Liver (tissue), 8 donors: ENCODE measurements at regions not wholly inside any gene's neighbourhood (a gene's known extent, or its start where the extent isn't known, plus 50 kb on each side); places are given as distances from the start of the nearest gene placed in this dataset.

Experiments
- DNase-seq: peaks from one replicate; pipeline ENCODE4 v3.0.0-alpha.2; 2017; ENCODE audit warnings: low spot score
- H3K27ac ChIP-seq, 2 donors: one replicate each; pipeline ENCODE4 v1.7.0; 2013; ENCODE audit warnings: inconsistent platforms in 2 of 2, low read length in 2 of 2, control low read depth in 1 of 2, low read depth in 1 of 2, mild to moderate bottlenecking in 1 of 2
- H3K27me3 ChIP-seq, 4 donors: one replicate each; pipeline versions ENCODE4 v1.6.1 to v1.7.0; 2013; ENCODE audit warnings: low read length in 3 of 4, inconsistent platforms in 1 of 4, mild to moderate bottlenecking in 1 of 4, moderate library complexity in 1 of 4; ENCODE audit not compliant: control insufficient read depth in 4 of 4, insufficient read depth in 4 of 4
- H3K36me3 ChIP-seq, 4 donors: one replicate each; pipeline versions ENCODE4 v1.6.1 to v1.7.0; 2013; ENCODE audit warnings: low read length in 3 of 4, mild to moderate bottlenecking in 3 of 4, low read depth in 1 of 4, moderate library complexity in 1 of 4; ENCODE audit not compliant: control insufficient read depth in 4 of 4, insufficient read depth in 3 of 4
- H3K4me1 ChIP-seq, 4 donors: one replicate each; pipeline versions ENCODE4 v1.6.1 to v1.7.0; 2013; ENCODE audit warnings: low read length in 3 of 4, mild to moderate bottlenecking in 3 of 4, moderate library complexity in 1 of 4; ENCODE audit not compliant: control insufficient read depth in 4 of 4, insufficient read depth in 4 of 4
- H3K4me3 ChIP-seq, 3 donors: one replicate each; pipeline versions ENCODE4 v1.6.1 to v1.7.0; 2013; ENCODE audit warnings: low read length in 3 of 3, control low read depth in 1 of 3, low read depth in 1 of 3, mild to moderate bottlenecking in 1 of 3
- H3K9ac ChIP-seq, 2 donors: one replicate each; pipeline ENCODE4 v1.7.0; 2013; ENCODE audit warnings: low read length in 2 of 2, mild to moderate bottlenecking in 2 of 2, moderate library complexity in 2 of 2, control low read depth in 1 of 2, low read depth in 1 of 2
- H3K9me3 ChIP-seq, 4 donors: one replicate each; pipeline versions ENCODE4 v1.6.1 to v1.7.0; 2013; ENCODE audit warnings: low read length in 3 of 4; ENCODE audit not compliant: control insufficient read depth in 4 of 4
- EGR1 ChIP-seq, 2 donors: IDR thresholded peaks; 2 replicates each; pipeline ENCODE4 v1.6.1; 2016 to 2018; ENCODE audit warnings: antibody characterized with exemption in 2 of 2, low read depth in 2 of 2
- FOXA1 ChIP-seq: IDR thresholded peaks from 2 replicates; pipeline ENCODE4 v1.6.1; 2016; ENCODE audit warnings: antibody characterized with exemption
- FOXA2 ChIP-seq: IDR thresholded peaks from 2 replicates; pipeline ENCODE4 v1.6.1; 2016; ENCODE audit warnings: antibody characterized with exemption
- GABPA ChIP-seq, 2 donors: IDR thresholded peaks in 1 of 2; conservative IDR thresholded peaks in 1 of 2; 2 replicates each; pipeline ENCODE4 v1.6.1; 2016; ENCODE audit warnings: antibody characterized with exemption in 2 of 2, mild to moderate bottlenecking in 1 of 2, moderate library complexity in 1 of 2
- HNF4A ChIP-seq, 2 donors: conservative IDR thresholded peaks; 2 replicates each; pipeline ENCODE4 v1.6.1; 2016; ENCODE audit warnings: antibody characterized with exemption in 2 of 2, mild to moderate bottlenecking in 2 of 2
- HNF4G ChIP-seq: IDR thresholded peaks from 2 replicates; pipeline ENCODE4 v1.6.1; 2016; ENCODE audit warnings: antibody characterized with exemption
- JUND ChIP-seq, 2 donors: IDR thresholded peaks; 2 replicates each; pipeline ENCODE4 v1.6.1; 2016; ENCODE audit warnings: antibody characterized with exemption in 2 of 2
- NR2F2 ChIP-seq: IDR thresholded peaks from 2 replicates; pipeline ENCODE4 v1.6.1; 2016; ENCODE audit warnings: antibody characterized with exemption
- RAD21 ChIP-seq, 2 donors: IDR thresholded peaks; 2 replicates each; pipeline ENCODE4 v1.6.1; 2016; ENCODE audit warnings: antibody characterized with exemption in 2 of 2, mild to moderate bottlenecking in 2 of 2
- RXRA ChIP-seq, 2 donors: IDR thresholded peaks; 2 replicates each; pipeline ENCODE4 v1.6.1; 2017 to 2018; ENCODE audit warnings: antibody characterized with exemption in 2 of 2, mild to moderate bottlenecking in 1 of 2
- SP1 ChIP-seq: IDR thresholded peaks from 2 replicates; pipeline ENCODE4 v1.6.1; 2018; ENCODE audit warnings: antibody characterized with exemption, mild to moderate bottlenecking
- TAF1 ChIP-seq: conservative IDR thresholded peaks from 2 replicates; pipeline ENCODE4 v1.6.1; 2016; ENCODE audit warnings: antibody characterized with exemption, mild to moderate bottlenecking
- YY1 ChIP-seq: IDR thresholded peaks from 2 replicates; pipeline ENCODE4 v1.6.1; 2016; ENCODE audit warnings: antibody characterized with exemption, mild to moderate bottlenecking
- WGBS: extraction: QIAGEN DNeasy Blood & Tissue Kit; methylation state at CpG from one replicate; pipeline ENCODE4 v1.1.7; 2013; 5-methylcytosine and 5-hydroxymethylcytosine counted together
- TF ChIP-seq, protein P1 (sequence below): IDR thresholded peaks from 2 replicates; pipeline ENCODE4 v1.6.1; 2016; ENCODE audit warnings: antibody characterized with exemption
- TF ChIP-seq, protein P2 (sequence below): IDR thresholded peaks from 2 replicates; pipeline ENCODE4 v1.6.1; 2016; ENCODE audit warnings: antibody characterized with exemption
- TF ChIP-seq, protein P3 (sequence below): IDR thresholded peaks from 2 replicates; pipeline ENCODE4 v1.6.1; 2016; ENCODE audit warnings: antibody characterized with exemption, mild to moderate bottlenecking
- TF ChIP-seq, protein P4 (sequence below): IDR thresholded peaks from 2 replicates; pipeline ENCODE4 v1.6.1; 2016; ENCODE audit warnings: antibody characterized with exemption
- TF ChIP-seq, protein P5 (sequence below): fragments of 150-350 bp; IDR thresholded peaks from 2 replicates; pipeline ENCODE4 v1.5.1; 2017; ENCODE audit warnings: improper control_type of control experiment, low read depth, low read length; ENCODE audit not compliant: missing input control
- donor health status: healthy.
- donor health status: healthy.
- donor health status: healthy.
- donor health status: healthy.
- donor health status: healthy.

DNA sequence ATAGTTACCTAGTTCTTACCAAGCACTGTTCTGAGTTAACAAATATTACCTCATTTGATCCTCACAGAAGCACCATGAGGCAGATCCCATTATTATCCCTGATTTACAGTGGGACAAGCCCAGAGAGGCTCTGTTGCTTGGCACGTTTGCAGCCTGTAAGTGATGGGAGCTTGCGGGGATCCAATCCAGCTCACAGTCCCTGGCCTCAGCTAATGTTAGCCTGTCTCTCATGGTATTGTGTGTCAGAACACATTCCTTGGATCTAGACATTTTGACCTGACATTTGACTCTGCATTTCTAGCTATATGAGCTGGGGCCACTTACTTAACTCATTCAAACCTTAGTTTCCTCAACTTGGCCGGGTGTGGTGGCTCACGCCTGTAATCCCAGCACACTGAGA is 246.9 kb upstream of the LRTM1 start:
- DNase-seq: no peak
- H3K9me3 ChIP-seq: peaks cover 0 to 3% (median 2%) of the 10 kb centered on the region in 4 donors
- H3K36me3 ChIP-seq: no peaks in the 10 kb centered on the region
- no peak overlapping the region for H3K27ac ChIP-seq
- H3K9ac ChIP-seq: no peak overlapping the region
- H3K4me1 ChIP-seq: no peaks in the 10 kb centered on the region
- no peak for TF ChIP-seq GABPA (IDR thresholded peaks at IDR 0.05 in 1 of 2, conservative IDR thresholded peaks at IDR 0.05 in 1 of 2)
- TF ChIP-seq RAD21 (IDR thresholded peaks at IDR 0.05): no peak
- no peak for TF ChIP-seq YY1
- TF ChIP-seq, protein P1, sequence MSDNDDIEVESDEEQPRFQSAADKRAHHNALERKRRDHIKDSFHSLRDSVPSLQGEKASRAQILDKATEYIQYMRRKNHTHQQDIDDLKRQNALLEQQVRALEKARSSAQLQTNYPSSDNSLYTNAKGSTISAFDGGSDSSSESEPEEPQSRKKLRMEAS: no peak
- TF ChIP-seq, protein P2, sequence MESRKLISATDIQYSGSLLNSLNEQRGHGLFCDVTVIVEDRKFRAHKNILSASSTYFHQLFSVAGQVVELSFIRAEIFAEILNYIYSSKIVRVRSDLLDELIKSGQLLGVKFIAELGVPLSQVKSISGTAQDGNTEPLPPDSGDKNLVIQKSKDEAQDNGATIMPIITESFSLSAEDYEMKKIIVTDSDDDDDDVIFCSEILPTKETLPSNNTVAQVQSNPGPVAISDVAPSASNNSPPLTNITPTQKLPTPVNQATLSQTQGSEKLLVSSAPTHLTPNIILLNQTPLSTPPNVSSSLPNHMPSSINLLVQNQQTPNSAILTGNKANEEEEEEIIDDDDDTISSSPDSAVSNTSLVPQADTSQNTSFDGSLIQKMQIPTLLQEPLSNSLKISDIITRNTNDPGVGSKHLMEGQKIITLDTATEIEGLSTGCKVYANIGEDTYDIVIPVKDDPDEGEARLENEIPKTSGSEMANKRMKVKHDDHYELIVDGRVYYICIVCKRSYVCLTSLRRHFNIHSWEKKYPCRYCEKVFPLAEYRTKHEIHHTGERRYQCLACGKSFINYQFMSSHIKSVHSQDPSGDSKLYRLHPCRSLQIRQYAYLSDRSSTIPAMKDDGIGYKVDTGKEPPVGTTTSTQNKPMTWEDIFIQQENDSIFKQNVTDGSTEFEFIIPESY: no peak
- TF ChIP-seq, protein P3, sequence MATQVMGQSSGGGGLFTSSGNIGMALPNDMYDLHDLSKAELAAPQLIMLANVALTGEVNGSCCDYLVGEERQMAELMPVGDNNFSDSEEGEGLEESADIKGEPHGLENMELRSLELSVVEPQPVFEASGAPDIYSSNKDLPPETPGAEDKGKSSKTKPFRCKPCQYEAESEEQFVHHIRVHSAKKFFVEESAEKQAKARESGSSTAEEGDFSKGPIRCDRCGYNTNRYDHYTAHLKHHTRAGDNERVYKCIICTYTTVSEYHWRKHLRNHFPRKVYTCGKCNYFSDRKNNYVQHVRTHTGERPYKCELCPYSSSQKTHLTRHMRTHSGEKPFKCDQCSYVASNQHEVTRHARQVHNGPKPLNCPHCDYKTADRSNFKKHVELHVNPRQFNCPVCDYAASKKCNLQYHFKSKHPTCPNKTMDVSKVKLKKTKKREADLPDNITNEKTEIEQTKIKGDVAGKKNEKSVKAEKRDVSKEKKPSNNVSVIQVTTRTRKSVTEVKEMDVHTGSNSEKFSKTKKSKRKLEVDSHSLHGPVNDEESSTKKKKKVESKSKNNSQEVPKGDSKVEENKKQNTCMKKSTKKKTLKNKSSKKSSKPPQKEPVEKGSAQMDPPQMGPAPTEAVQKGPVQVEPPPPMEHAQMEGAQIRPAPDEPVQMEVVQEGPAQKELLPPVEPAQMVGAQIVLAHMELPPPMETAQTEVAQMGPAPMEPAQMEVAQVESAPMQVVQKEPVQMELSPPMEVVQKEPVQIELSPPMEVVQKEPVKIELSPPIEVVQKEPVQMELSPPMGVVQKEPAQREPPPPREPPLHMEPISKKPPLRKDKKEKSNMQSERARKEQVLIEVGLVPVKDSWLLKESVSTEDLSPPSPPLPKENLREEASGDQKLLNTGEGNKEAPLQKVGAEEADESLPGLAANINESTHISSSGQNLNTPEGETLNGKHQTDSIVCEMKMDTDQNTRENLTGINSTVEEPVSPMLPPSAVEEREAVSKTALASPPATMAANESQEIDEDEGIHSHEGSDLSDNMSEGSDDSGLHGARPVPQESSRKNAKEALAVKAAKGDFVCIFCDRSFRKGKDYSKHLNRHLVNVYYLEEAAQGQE: no peak
- TF ChIP-seq HNF4G: no peak
- no peak for TF ChIP-seq SP1
- TF ChIP-seq FOXA1: no peak
- TF ChIP-seq HNF4A (conservative IDR thresholded peaks at IDR 0.05): no peak
- no peak for TF ChIP-seq TAF1
- no peak for TF ChIP-seq NR2F2
- TF ChIP-seq, protein P4, sequence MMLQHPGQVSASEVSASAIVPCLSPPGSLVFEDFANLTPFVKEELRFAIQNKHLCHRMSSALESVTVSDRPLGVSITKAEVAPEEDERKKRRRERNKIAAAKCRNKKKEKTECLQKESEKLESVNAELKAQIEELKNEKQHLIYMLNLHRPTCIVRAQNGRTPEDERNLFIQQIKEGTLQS: no peak
- TF ChIP-seq RXRA (IDR thresholded peaks at IDR 0.05): no peak
- no peak for TF ChIP-seq JUND (IDR thresholded peaks at IDR 0.05)
- no peak for TF ChIP-seq FOXA2
- TF ChIP-seq, protein P5, sequence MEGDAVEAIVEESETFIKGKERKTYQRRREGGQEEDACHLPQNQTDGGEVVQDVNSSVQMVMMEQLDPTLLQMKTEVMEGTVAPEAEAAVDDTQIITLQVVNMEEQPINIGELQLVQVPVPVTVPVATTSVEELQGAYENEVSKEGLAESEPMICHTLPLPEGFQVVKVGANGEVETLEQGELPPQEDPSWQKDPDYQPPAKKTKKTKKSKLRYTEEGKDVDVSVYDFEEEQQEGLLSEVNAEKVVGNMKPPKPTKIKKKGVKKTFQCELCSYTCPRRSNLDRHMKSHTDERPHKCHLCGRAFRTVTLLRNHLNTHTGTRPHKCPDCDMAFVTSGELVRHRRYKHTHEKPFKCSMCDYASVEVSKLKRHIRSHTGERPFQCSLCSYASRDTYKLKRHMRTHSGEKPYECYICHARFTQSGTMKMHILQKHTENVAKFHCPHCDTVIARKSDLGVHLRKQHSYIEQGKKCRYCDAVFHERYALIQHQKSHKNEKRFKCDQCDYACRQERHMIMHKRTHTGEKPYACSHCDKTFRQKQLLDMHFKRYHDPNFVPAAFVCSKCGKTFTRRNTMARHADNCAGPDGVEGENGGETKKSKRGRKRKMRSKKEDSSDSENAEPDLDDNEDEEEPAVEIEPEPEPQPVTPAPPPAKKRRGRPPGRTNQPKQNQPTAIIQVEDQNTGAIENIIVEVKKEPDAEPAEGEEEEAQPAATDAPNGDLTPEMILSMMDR: no peak
- TF ChIP-seq EGR1 (IDR thresholded peaks at IDR 0.05; ENCODE audit: low read depth in 2 of 2): no peak
- no peak overlapping the region for H3K4me3 ChIP-seq
- WGBS: 88% methylated on average over 4 of the region's 4 CpGs
- H3K27me3 ChIP-seq: peaks cover 0 to 13% (median 4%) of the 10 kb centered on the region in 4 donors
